Esophagus muscularis mucosa (tissue), 4 donors: ENCODE measurements at regions not wholly inside any gene's neighbourhood (a gene's known extent, or its start where the extent isn't known, plus 50 kb on each side); places are given as distances from the start of the nearest gene placed in this dataset.

ENCODE experiments used
- EP300 ChIP-seq: sonication (generic); formaldehyde crosslinking; IDR thresholded peaks from one replicate; pipeline ENCODE4 v1.6.1; 2017; ENCODE audit warnings: antibody characterized with exemption
- POLR2A ChIP-seq: fragments of 450-650 bp; IDR thresholded peaks from one replicate; pipeline ENCODE4 v1.6.1; 2017; ENCODE audit warnings: antibody characterized with exemption, moderate library complexity, mild to moderate bottlenecking, low read depth
- POLR2AphosphoS5 ChIP-seq, 2 donors: sonication (generic); formaldehyde crosslinking; IDR thresholded peaks; one replicate each; pipeline ENCODE4 v1.6.1; 2017; ENCODE audit warnings: antibody characterized with exemption in 2 of 2
- TF ChIP-seq, protein P1 (sequence below), 3 experiments: fragments of 200-600 bp in 2 of 3; fragments of 450-650 bp in 1 of 3; sonication (generic) in 2 of 3; IDR thresholded peaks; one replicate each; pipeline ENCODE4 v1.5.1; 2017 to 2019; ENCODE audit warnings: antibody characterized with exemption in 3 of 3, mild to moderate bottlenecking in 2 of 3, moderate library complexity in 1 of 3

GRCh38 chr2:57368190-57368589, 678.4 kb upstream of the VRK2 start:
- TF ChIP-seq, protein P1, sequence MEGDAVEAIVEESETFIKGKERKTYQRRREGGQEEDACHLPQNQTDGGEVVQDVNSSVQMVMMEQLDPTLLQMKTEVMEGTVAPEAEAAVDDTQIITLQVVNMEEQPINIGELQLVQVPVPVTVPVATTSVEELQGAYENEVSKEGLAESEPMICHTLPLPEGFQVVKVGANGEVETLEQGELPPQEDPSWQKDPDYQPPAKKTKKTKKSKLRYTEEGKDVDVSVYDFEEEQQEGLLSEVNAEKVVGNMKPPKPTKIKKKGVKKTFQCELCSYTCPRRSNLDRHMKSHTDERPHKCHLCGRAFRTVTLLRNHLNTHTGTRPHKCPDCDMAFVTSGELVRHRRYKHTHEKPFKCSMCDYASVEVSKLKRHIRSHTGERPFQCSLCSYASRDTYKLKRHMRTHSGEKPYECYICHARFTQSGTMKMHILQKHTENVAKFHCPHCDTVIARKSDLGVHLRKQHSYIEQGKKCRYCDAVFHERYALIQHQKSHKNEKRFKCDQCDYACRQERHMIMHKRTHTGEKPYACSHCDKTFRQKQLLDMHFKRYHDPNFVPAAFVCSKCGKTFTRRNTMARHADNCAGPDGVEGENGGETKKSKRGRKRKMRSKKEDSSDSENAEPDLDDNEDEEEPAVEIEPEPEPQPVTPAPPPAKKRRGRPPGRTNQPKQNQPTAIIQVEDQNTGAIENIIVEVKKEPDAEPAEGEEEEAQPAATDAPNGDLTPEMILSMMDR (IDR thresholded peaks at IDR 0.05), result no peak
- TF ChIP-seq POLR2AphosphoS5 (IDR thresholded peaks at IDR 0.05) (no peak), POLR2A (no peak), EP300 (no peak)
